MM.1S (cell line): ENCODE measurements at regions not wholly inside any gene's neighbourhood (a gene's known extent, or its start where the extent isn't known, plus 50 kb on each side); places are given as distances from the start of the nearest gene placed in this dataset.
A peak's percentile ranks its signal among the peaks of the same experiment; 100 is the strongest.
"Not testable (repeated sequence)": the region's sequence is repeated elsewhere in the genome, so short reads cannot be mapped to it uniquely, and the experiment has no call there.

Source experiments
- DNase-seq: peaks from one replicate; pipeline ENCODE4 v3.0.0-alpha.2; 2015
- H2AFZ ChIP-seq: fragments of 300-600 bp; sonication (generic); 2 replicates; pipeline ENCODE4 v1.6.0; 2016; ENCODE audit warnings: antibody characterized with exemption, low read length
- H3F3A ChIP-seq: fragments of 300-600 bp; sonication (generic); 2 replicates; pipeline ENCODE4 v1.6.1; 2016; ENCODE audit warnings: mild to moderate bottlenecking, antibody characterized with exemption, low read length, moderate library complexity, mixed read lengths; ENCODE audit not compliant: insufficient read depth
- H3K27ac ChIP-seq: fragments of 300-600 bp; sonication (generic); 2 replicates; pipeline ENCODE4 v1.5.1; 2016; ENCODE audit warnings: mild to moderate bottlenecking, low read length
- H3K27me3 ChIP-seq: fragments of 300-600 bp; sonication (generic); replicated peaks from 2 replicates; pipeline ENCODE4 v1.6.0; 2016; ENCODE audit warnings: low read length; ENCODE audit not compliant: insufficient read depth
- H3K36me3 ChIP-seq: fragments of 300-600 bp; sonication (generic); replicated peaks from 2 replicates; pipeline ENCODE4 v1.6.1; 2016; ENCODE audit warnings: mild to moderate bottlenecking, low read length, mixed read lengths; ENCODE audit not compliant: insufficient read depth
- H3K4me1 ChIP-seq: fragments of 300-600 bp; sonication (generic); 2 replicates; pipeline ENCODE4 v1.6.1; 2016; ENCODE audit warnings: low read length, mixed read lengths
- H3K4me2 ChIP-seq: fragments of 300-600 bp; sonication (generic); 2 replicates; pipeline ENCODE4 v1.6.0; 2016; ENCODE audit warnings: low read depth, low read length
- H3K4me3 ChIP-seq: fragments of 300-600 bp; sonication (generic); 2 replicates; pipeline ENCODE4 v1.5.1; 2016; ENCODE audit warnings: low read length, mixed read lengths
- H3K79me2 ChIP-seq: fragments of 300-600 bp; sonication (generic); 2 replicates; pipeline ENCODE4 v1.6.1; 2016; ENCODE audit warnings: mixed run types, low read length, mixed read lengths
- H3K9ac ChIP-seq: fragments of 300-600 bp; sonication (generic); 2 replicates; pipeline ENCODE4 v1.6.1; 2016; ENCODE audit warnings: low read length, mixed read lengths
- H3K9me2 ChIP-seq: fragments of 300-600 bp; sonication (generic); replicated peaks from 2 replicates; pipeline ENCODE4 v1.6.1; 2016; ENCODE audit warnings: mild to moderate bottlenecking, low read length, mixed read lengths; ENCODE audit not compliant: insufficient read depth
- H3K9me3 ChIP-seq: fragments of 300-600 bp; sonication (generic); replicated peaks from 2 replicates; pipeline ENCODE4 v1.6.1; 2016; ENCODE audit warnings: mild to moderate bottlenecking, low read length, mixed read lengths; ENCODE audit not compliant: insufficient read depth
- H4K20me1 ChIP-seq: fragments of 300-600 bp; sonication (generic); 2 replicates; pipeline ENCODE4 v1.6.1; 2016; ENCODE audit warnings: mild to moderate bottlenecking, low read length, moderate library complexity, mixed read lengths; ENCODE audit not compliant: insufficient read depth
- CTCF ChIP-seq: fragments of 300-600 bp; sonication (generic); IDR thresholded peaks from 2 replicates; pipeline ENCODE4 v1.5.1; 2016; ENCODE audit warnings: antibody characterized with exemption, low read length, mixed read lengths
- EZH2 ChIP-seq: fragments of 300-600 bp; sonication (generic); optimal IDR thresholded peaks from 2 replicates; pipeline ENCODE3; 2017; ENCODE audit warnings: low read depth, mild to moderate bottlenecking, antibody characterized with exemption, low read length, mixed read lengths
- EZH2phosphoT487 ChIP-seq: fragments of 300-600 bp; sonication (generic); IDR thresholded peaks from 2 replicates; pipeline ENCODE4 v1.6.1; 2018; ENCODE audit warnings: antibody characterized with exemption, low read length

DNA sequence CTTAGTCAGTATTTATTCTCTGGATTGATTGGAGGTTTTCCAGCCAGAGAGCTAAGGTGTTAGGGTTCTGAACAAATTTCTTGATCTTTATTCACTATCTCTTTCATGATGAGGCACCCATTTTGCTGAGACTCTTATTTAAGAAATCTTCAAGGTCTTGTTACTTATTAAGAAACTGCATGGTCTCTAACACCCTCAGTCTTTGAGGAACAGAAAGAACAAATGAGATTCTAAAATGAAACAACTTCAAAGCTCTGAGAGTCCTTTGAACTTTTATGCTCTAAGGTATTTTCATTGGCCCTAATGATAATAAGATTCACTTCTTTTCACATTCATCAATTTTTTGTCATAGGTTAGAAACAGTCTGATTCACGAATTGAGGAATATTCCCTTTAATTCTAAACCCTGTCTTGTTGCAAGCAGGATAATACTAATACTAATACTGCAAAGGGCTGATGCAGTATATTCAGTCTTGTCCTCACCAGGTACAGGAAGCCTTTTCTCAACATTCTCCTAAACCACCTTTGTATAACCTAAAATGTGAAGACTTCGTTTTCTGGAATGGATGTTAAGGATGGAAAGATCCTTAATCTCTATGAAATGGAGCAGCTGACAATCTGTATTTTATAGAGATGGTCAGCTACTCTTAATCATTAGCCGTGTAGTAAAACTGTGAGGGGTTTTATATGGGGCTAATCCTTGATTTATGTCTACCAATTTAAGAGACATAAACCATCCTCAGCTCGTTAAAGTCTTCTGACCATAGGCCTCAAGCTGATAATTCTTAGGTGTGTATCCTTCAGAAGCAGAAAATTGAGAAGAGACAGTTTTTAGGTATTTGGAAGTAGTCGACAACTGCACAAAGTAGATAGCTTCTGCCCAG, 198.3 kb downstream of the OTOL1 start:
- no peaks in the 10 kb centered on the region for H3K36me3 ChIP-seq
- TF ChIP-seq EZH2 (no peak), CTCF (no peak), EZH2phosphoT487 (no peak)
- peaks cover 27% of the 10 kb centered on the region for H3K4me1 ChIP-seq

GRCh38 chr3:161695811-161696210, 199.2 kb downstream of the OTOL1 start:
- H3K79me2 ChIP-seq, result no peaks in the 10 kb centered on the region

More for the DNA sequence above, 198.3 kb downstream of the OTOL1 start:
- Histone ChIP-seq H3K79me2 (no peaks in the 10 kb centered on the region), H3K27me3 (no peaks in the 10 kb centered on the region), H3K9me2 (no peaks in the 10 kb centered on the region), H3K4me3 (no peak overlapping the region), H3K4me2 (no peak overlapping the region), H3F3A (peaks cover 10% of the 10 kb centered on the region; the same call in 1 of the 2 replicates), H2AFZ (no peak overlapping the region), H3K27ac (no peak overlapping the region), H3K9me3 (no peaks in the 10 kb centered on the region), H3K9ac (no peak overlapping the region), H4K20me1 (no peaks in the 10 kb centered on the region)
- DNase-seq, result no peak

DNA sequence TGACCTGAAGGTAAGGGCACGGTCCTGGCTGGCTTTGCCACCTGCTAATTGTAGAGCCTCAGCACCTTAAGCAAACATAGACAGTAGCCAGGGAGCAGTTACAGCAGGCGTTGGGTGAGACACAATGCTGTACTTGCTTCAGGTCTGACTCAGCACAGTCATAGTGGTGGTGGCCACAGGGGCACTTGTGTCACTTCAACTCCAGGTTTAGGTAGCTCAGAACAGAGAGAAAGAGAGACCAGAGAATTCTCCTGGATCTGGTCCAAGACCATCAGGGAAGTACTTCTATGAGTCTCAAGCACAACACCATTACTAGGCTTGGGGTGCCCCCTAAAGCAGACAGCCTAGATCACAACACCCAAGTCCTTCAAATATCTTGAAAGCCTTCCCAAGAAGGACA, 204.4 kb downstream of the OTOL1 start:
- Histone ChIP-seq H3F3A (peaks cover 10% of the 10 kb centered on the region; the same call in 1 of the 2 replicates), H3K27me3 (no peaks in the 10 kb centered on the region), H3K9me2 (no peaks in the 10 kb centered on the region), H3K4me2 (no peak overlapping the region), H3K4me1 (peaks cover 34% of the 10 kb centered on the region), H3K9me3 (no peaks in the 10 kb centered on the region), H4K20me1 (no peaks in the 10 kb centered on the region), H3K79me2 (no peaks in the 10 kb centered on the region), H3K9ac (no peak overlapping the region), H3K36me3 (no peaks in the 10 kb centered on the region), H2AFZ (no peak overlapping the region), H3K27ac (no peak overlapping the region), H3K4me3 (no peak overlapping the region)
- TF ChIP-seq EZH2, result no peak
- peak; percentile 22; the same call in 1 of the 2 replicates for TF ChIP-seq CTCF
- peak; percentile 81 for DNase-seq

More at GRCh38 chr3:161695811-161696210, 199.2 kb downstream of the OTOL1 start:
- Histone ChIP-seq H4K20me1 (no peaks in the 10 kb centered on the region), H3K27me3 (no peaks in the 10 kb centered on the region), H3K4me2 (no peak overlapping the region), H2AFZ (no peak overlapping the region), H3K27ac (no peak overlapping the region), H3K36me3 (no peaks in the 10 kb centered on the region), H3K4me3 (no peak overlapping the region), H3K9me2 (no peaks in the 10 kb centered on the region), H3F3A (peaks cover 10% of the 10 kb centered on the region; the same call in 1 of the 2 replicates), H3K9me3 (no peaks in the 10 kb centered on the region), H3K4me1 (peaks cover 33% of the 10 kb centered on the region), H3K9ac (no peak overlapping the region)
- TF ChIP-seq EZH2phosphoT487 (no peak), CTCF (no peak), EZH2 (no peak)
- no peak for DNase-seq

DNA sequence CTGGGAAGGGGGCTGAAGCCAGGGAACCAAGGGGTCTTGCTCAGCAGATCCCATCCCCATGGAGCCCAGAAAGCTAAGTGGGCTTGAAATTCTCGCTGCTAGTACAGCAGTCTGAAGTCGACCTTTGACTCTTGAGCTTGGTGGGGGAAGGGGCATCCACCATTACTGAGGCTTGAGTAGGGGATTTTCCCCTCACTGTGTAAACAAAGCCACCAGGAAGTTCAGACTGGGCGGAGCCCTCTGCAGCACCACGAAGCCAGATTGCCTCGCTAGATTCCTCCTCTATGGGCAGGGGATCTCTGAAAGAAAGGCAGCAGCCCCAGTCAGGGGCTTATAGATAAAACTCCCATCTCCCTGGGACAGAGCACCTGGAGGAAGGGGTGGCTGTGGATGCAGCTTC, 210.6 kb downstream of the OTOL1 start:
- not testable (repeated sequence) for H3K9ac ChIP-seq, H3K79me2 ChIP-seq, H3K27ac ChIP-seq, H2AFZ ChIP-seq, H3K4me3 ChIP-seq, H3K9me3 ChIP-seq, H3F3A ChIP-seq, H3K27me3 ChIP-seq, H3K4me1 ChIP-seq, DNase-seq, H3K4me2 ChIP-seq, H3K9me2 ChIP-seq, H4K20me1 ChIP-seq, H3K36me3 ChIP-seq
